SH-SY5Y (cell line): ENCODE measurements at regions not wholly inside any gene's neighbourhood (a gene's known extent, or its start where the extent isn't known, plus 50 kb on each side); places are given as distances from the start of the nearest gene placed in this dataset.

Source experiments
- GATA2 ChIP-seq: IDR thresholded peaks from 2 replicates; pipeline ENCODE4 v1.6.1; 2011; ENCODE audit warnings: mild to moderate bottlenecking, low read depth, low read length
- GATA3 ChIP-seq: IDR thresholded peaks from 2 replicates; pipeline ENCODE4 v1.6.1; 2011; ENCODE audit warnings: low read depth, mild to moderate bottlenecking, low read length, moderate library complexity

DNA sequence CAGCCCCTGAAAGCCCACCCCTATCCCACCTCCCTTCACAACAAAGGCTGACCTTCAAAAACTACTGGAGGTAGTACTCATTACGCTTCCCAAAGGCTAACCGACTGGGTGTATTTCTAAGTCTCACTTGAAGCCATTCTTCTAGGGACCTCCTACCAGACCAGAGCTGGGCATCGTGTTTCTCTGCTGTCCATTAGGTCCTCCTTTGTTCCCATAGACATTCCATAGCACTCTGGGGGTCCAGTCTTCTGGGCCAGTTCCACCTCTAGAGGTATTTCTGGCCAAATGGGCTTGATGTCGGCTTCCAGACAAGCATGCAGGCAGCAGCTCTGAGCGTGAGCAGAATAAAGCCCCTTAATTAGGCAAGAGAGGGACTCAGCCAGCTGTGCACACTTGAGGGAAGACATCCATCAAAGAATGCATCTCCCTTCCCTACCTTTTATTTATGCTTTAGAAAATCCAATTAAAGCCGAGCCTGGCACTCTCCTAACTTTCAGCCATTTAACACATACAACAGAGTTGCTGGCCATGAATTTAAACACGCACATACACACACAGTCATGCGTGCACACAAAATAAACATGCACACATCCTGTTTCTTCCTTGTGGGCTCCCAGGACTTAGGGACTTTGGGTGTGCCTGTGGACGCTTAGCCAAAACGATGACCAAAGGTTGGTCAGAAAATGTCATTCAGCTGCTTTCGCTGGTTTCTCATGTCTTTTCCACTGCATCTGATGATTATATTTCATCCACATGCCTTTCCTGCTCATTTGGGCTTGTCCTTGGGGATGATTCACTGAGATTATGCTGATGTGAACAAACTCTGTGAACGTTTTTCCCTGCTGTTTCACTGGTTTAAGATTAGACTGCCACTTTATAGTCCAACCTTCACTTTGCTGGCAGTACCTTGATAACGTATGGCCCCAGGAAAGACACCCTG lies 362.0 kb upstream of the NFE2L3 start:
- TF ChIP-seq GATA3 = no peak
- TF ChIP-seq GATA2 = no peak

GRCh38 chr7:25790963-25791362 lies 361.0 kb upstream of the NFE2L3 start:
- no peak for TF ChIP-seq GATA2
- TF ChIP-seq GATA3 = no peak

DNA sequence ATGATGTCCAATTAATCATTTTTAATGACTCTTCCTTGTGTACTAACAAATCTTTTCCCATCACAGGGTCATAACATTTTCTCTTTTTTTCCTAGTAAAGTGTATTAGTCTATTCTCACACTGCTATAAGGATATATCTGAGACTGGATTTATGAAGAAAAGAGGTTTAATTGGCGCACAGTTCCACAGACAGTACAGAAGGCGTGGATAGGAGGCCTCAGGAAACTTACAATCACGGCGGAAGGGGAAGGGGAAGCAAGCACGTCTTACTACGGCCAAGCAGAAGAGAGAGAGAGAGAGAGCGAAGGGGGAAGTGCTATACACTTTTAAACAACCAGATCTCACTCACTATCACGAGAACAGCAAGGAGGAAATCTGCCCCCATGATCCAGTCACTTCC lies 359.4 kb upstream of the NFE2L3 start:
- TF ChIP-seq GATA3 (no peak), GATA2 (no peak)

GRCh38 chr7:25795824-25796235 lies 356.2 kb upstream of the NFE2L3 start:
- no peak for TF ChIP-seq GATA2
- TF ChIP-seq GATA3 = no peak

GRCh38 chr7:25798344-25798743 lies 353.7 kb upstream of the NFE2L3 start:
- no peak for TF ChIP-seq GATA2

- TF ChIP-seq GATA3 (no peak), GATA2 (no peak)
Observed at GRCh38 chr7:25801214-25801613, 350.8 kb upstream of the NFE2L3 start.

GRCh38 chr7:25802057-25802456 lies 349.9 kb upstream of the NFE2L3 start:
- no peak for TF ChIP-seq GATA2
- no peak for TF ChIP-seq GATA3

DNA sequence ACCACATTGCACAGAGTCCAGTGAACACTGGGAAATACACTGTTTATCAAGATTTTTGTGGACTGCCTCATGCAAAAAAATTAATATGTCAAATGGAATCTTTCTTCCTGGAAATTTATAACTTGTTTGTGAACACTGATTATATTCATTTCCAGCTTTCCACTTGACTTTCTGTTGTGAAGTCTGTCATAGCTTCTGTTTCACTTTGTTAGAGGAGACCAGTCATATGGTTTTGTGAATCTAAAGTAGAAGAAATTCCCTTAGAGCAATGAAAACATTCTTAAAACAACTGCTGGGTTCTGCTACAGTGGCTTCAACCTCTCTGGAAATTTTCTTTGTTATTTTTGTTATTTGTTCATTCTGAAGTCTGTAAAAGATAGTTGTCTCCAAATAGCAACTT lies 349.5 kb upstream of the NFE2L3 start:
- no peak for TF ChIP-seq GATA3
- no peak for TF ChIP-seq GATA2

DNA sequence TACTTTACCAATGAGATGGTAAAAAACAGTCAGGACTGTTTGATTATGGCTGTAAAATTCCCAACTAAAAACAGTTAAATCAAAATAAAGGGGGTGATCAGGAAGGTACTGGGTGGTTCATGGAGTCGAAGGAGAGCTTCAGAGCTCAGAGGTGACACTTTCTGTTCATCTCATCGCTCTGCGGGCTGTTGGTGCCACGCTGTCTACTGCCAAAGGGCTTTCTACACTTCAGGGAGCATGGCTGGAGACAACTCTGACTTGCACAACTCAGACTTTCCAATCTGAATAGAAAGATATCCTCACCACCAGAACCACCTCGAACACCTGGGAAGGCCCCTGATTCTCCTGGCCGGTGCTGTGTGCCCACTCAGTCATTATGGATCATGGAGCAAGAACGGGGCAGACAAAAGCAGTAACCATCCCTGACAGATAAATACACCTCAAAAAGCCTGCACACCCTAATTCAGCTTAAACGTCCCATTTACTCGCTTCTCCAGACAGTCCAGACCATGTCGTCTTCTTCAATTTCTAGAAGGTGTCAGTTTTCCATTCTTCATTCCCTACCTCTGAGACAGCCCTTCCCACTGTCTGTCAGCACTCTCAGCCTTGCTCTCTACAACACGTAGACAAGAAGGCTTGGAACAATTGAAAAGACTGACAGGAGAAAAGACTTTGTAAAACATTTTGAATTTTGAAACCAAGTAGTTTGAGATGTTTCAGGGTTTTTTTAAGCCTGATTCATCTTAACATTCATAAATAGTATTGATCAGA lies 348.7 kb upstream of the NFE2L3 start:
- TF ChIP-seq GATA2 (no peak), GATA3 (no peak)

DNA sequence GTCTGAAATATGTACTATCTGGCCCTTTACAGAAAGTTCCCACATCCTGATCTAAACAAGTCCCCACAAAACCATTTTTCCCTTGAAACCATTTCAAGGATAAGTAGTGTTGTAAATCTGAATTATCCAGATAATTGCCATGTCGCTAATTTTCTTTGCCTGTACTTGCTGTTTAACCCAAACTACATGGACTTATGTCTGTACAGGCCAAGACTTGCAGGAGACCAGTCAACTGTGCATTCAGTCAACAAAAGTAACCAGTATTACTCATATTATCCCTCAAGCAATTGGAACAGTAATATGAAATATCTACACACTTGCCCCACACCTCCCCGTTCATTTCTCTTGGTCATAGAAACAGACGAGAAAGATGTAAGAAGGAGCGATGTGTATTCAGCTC lies 347.8 kb upstream of the NFE2L3 start:
- no peak for TF ChIP-seq GATA3
- TF ChIP-seq GATA2 = no peak

DNA sequence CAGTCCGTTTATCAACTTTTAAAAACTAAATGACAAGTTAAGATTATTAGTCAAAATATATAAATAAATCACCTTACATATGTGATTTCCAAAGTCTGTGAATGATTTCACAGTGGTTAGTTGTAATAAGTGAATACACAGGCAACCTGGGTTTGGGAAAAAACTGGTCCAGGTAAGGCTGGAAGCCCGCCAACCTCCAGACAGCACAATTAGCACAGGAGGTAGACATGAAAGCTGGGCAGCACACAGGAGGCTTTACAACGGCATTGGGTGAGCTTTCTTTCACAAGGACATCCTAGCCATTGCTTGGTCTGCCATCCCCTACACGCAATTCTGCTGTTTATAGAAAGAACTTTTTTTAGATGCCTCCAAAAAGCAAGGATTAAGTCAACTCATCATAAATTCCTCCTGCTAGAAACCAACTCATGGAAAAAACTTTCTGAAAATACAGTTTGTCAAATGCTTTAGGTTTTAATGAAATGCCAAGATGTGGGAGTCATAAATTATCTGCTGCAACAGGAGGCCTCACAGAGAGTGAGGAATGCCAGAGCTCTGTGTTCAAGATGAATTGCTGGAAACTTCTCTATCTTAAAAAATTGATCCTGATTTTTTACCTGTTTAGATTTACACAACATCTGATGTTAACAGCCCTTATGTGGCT lies 346.8 kb upstream of the NFE2L3 start:
- TF ChIP-seq GATA3 (no peak), GATA2 (no peak)

DNA sequence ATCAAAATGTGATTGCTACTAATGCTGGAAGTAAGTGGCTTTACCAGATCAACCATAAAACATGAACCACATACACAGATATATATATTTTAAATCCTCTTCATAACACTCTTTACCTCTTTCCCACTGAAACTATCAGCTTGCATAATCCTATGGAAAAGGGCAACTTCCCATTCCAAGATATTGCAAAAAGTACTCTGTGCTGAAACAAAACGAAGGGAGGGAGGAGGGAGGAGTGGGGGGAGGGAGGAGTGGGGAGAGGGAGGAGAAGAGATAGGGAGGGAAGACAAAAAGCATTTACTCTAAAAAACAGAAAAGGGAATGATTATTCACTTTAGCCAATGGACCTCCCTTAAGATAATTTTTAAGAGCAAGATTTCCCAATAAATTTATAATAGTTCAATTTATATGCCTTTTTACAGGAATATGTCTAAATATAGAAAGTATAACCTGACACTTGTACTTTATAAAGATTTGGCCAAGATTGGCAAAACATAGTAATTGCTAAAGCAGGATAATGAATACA lies 344.8 kb upstream of the NFE2L3 start:
- TF ChIP-seq GATA2 (no peak), GATA3 (no peak)

DNA sequence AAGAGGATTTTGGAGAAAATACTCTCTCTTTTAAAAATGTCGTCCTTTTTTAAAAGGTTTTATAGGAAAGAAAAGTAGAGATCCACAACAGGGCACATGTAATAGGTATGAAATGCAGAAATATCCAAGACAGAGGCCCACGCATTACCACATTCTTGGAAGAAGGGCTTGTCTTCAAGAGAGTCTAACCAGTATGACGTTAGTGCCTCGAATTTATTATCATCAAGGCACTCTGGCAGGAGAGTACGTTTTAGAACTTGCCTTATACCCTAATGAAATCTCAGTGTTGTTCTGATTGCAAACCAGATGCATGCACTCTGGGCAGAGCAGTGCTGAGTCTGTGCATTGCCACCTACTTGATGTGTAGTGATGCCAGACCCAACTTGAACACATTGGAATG lies 342.6 kb upstream of the NFE2L3 start:
- TF ChIP-seq GATA3 = no peak
- no peak for TF ChIP-seq GATA2
